OCI-LY1 (cell line): ENCODE measurements at regions not wholly inside any gene's neighbourhood (a gene's known extent, or its start where the extent isn't known, plus 50 kb on each side); places are given as distances from the start of the nearest gene placed in this dataset.

Experiments used
- H2AFZ ChIP-seq: fragments of 200-600 bp; sonication (generic), shearing (Covaris generic); 2 replicates; pipeline ENCODE4 v1.6.0; 2014; ENCODE audit warnings: antibody characterized with exemption, mild to moderate bottlenecking, low read length
- H3F3A ChIP-seq: fragments of 200-600 bp; sonication (generic), shearing (Covaris generic); 2 replicates; pipeline ENCODE4 v1.6.0; 2014; ENCODE audit warnings: mild to moderate bottlenecking, antibody characterized with exemption, low read length, moderate library complexity; ENCODE audit not compliant: insufficient read depth
- H3K27ac ChIP-seq: fragments of 200-600 bp; sonication (generic); 2 replicates; pipeline ENCODE4 v1.5.1; 2014; ENCODE audit warnings: low read length, mixed run types, mild to moderate bottlenecking, low read depth; ENCODE audit not compliant: poor library complexity, severe bottlenecking
- H3K27me3 ChIP-seq: fragments of 200-600 bp; sonication (generic); 2 replicates; pipeline ENCODE4 v1.6.0; 2014; ENCODE audit warnings: antibody characterized with exemption, mild to moderate bottlenecking, low read length, moderate library complexity; ENCODE audit not compliant: insufficient read depth
- H3K36me3 ChIP-seq: fragments of 200-600 bp; sonication (generic); 2 replicates; pipeline ENCODE4 v1.6.1; 2014; ENCODE audit warnings: mild to moderate bottlenecking, antibody characterized with exemption, low read length, moderate library complexity, mixed read lengths; ENCODE audit not compliant: insufficient read depth
- H3K4me1 ChIP-seq: fragments of 200-600 bp; sonication (generic); 2 replicates; pipeline ENCODE4 v1.5.1; 2014; ENCODE audit warnings: mild to moderate bottlenecking, low read length, moderate library complexity; ENCODE audit not compliant: insufficient read depth, severe bottlenecking
- H3K4me2 ChIP-seq: fragments of 200-600 bp; sonication (generic), shearing (Covaris generic); 2 replicates; pipeline ENCODE4 v1.6.1; 2014; ENCODE audit warnings: low read length
- H3K4me3 ChIP-seq: fragments of 200-600 bp; sonication (generic); 2 replicates; pipeline ENCODE4 v1.5.1; 2014; ENCODE audit warnings: low read length, low read depth, mild to moderate bottlenecking, mixed read lengths; ENCODE audit not compliant: poor library complexity, severe bottlenecking
- H3K79me2 ChIP-seq: fragments of 200-600 bp; shearing (Covaris generic); 2 replicates; pipeline ENCODE4 v1.6.1; 2016; ENCODE audit warnings: mixed run types, low read length, mixed read lengths; ENCODE audit not compliant: insufficient read depth
- H3K9ac ChIP-seq: fragments of 200-600 bp; sonication (generic), shearing (Covaris generic); 2 replicates; pipeline ENCODE4 v1.6.1; 2014; ENCODE audit warnings: mild to moderate bottlenecking, low read length, mixed read lengths
- H3K9me2 ChIP-seq: fragments of 200-600 bp; sonication (generic), shearing (Covaris generic); 2 replicates; pipeline ENCODE4 v1.6.1; 2014; ENCODE audit warnings: low read depth, mild to moderate bottlenecking, low read length, mixed read lengths
- H3K9me3 ChIP-seq: fragments of 200-600 bp; shearing (Covaris generic); 2 replicates; pipeline ENCODE4 v1.6.1; 2014; ENCODE audit warnings: low read length, mixed read lengths
- H4K20me1 ChIP-seq: fragments of 200-600 bp; sonication (generic), shearing (Covaris generic); 2 replicates; pipeline ENCODE4 v1.6.0; 2016; ENCODE audit warnings: mild to moderate bottlenecking, low read length; ENCODE audit not compliant: insufficient read depth
- EZH2 ChIP-seq: fragments of 200-600 bp; sonication (generic), shearing (Covaris generic); IDR thresholded peaks from 2 replicates; pipeline ENCODE4 v1.8.0; 2017; ENCODE audit warnings: borderline replicate concordance, mixed run types, mild to moderate bottlenecking, antibody characterized with exemption, low read length, moderate library complexity, mixed read lengths
- TF ChIP-seq, protein P1 (sequence below): fragments of 200-600 bp; sonication (generic), shearing (Covaris generic); IDR thresholded peaks from 2 replicates; pipeline ENCODE4 v1.5.1; 2017; ENCODE audit warnings: mild to moderate bottlenecking, antibody characterized with exemption, low read length, moderate library complexity, mixed read lengths

DNA sequence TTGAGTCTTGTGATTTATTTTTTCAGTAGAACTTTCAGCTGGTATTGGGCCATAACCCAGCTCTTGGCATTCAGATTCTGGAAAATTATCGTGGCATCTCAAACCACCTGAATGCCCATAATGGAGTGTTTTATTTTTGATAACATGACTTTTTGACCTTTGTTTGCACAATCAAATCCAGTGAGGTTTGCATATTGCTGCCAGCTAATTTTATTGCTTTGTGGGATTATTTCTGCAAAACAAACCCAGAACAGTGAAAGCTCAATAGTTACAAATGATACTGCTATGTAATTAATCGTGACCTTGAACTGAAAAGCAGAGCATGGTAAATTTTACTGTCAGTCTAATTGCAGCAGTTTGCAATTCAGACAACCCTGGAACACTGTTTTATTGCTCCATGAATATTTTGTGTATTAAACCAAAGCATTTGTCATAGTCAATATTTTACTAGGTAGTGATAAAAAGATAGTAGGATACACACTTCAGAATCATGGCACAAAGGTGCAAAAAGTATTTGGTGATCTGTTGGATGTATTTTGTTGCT is 255.2 kb upstream of the NAV3 start:
- H3K4me3 ChIP-seq: no peak overlapping the region
- no peak overlapping the region for H3K9ac ChIP-seq
- no peaks in the 10 kb centered on the region for H3F3A ChIP-seq
- no peaks in the 10 kb centered on the region for H3K27me3 ChIP-seq
- no peaks in the 10 kb centered on the region for H4K20me1 ChIP-seq
- no peak overlapping the region for H3K27ac ChIP-seq
- H3K79me2 ChIP-seq: no peaks in the 10 kb centered on the region
- H3K4me1 ChIP-seq: no peaks in the 10 kb centered on the region
- H3K9me2 ChIP-seq: no peaks in the 10 kb centered on the region
- H3K4me2 ChIP-seq: no peak overlapping the region
- H3K9me3 ChIP-seq: no peaks in the 10 kb centered on the region
- no peak overlapping the region for H2AFZ ChIP-seq
- no peaks in the 10 kb centered on the region for H3K36me3 ChIP-seq
- no peak for TF ChIP-seq EZH2
- TF ChIP-seq, protein P1, sequence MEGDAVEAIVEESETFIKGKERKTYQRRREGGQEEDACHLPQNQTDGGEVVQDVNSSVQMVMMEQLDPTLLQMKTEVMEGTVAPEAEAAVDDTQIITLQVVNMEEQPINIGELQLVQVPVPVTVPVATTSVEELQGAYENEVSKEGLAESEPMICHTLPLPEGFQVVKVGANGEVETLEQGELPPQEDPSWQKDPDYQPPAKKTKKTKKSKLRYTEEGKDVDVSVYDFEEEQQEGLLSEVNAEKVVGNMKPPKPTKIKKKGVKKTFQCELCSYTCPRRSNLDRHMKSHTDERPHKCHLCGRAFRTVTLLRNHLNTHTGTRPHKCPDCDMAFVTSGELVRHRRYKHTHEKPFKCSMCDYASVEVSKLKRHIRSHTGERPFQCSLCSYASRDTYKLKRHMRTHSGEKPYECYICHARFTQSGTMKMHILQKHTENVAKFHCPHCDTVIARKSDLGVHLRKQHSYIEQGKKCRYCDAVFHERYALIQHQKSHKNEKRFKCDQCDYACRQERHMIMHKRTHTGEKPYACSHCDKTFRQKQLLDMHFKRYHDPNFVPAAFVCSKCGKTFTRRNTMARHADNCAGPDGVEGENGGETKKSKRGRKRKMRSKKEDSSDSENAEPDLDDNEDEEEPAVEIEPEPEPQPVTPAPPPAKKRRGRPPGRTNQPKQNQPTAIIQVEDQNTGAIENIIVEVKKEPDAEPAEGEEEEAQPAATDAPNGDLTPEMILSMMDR: no peak

GRCh38 chr12:77572371-77572770 is 258.3 kb upstream of the NAV3 start:
- Histone ChIP-seq H3K9me3 (no peaks in the 10 kb centered on the region), H3K36me3 (no peaks in the 10 kb centered on the region), H3K27ac (no peak overlapping the region), H3K4me1 (no peaks in the 10 kb centered on the region), H3K4me2 (no peak overlapping the region), H4K20me1 (no peaks in the 10 kb centered on the region), H2AFZ (no peak overlapping the region), H3F3A (no peaks in the 10 kb centered on the region), H3K27me3 (no peaks in the 10 kb centered on the region), H3K9ac (no peak overlapping the region), H3K4me3 (no peak overlapping the region), H3K79me2 (no peaks in the 10 kb centered on the region), H3K9me2 (no peaks in the 10 kb centered on the region)
- no peak for TF ChIP-seq EZH2
- TF ChIP-seq, protein P1: no peak

- no peaks in the 10 kb centered on the region for H3K9me2 ChIP-seq
- no peaks in the 10 kb centered on the region for H3F3A ChIP-seq
- H3K36me3 ChIP-seq: no peaks in the 10 kb centered on the region
- H3K9ac ChIP-seq: no peak overlapping the region
- H4K20me1 ChIP-seq: no peaks in the 10 kb centered on the region
- H3K4me3 ChIP-seq: no peak overlapping the region
- no peak overlapping the region for H3K4me2 ChIP-seq
- H3K79me2 ChIP-seq: no peaks in the 10 kb centered on the region
- no peak overlapping the region for H2AFZ ChIP-seq
- no peak for TF ChIP-seq EZH2
- TF ChIP-seq, protein P1: no peak
- no peaks in the 10 kb centered on the region for H3K27me3 ChIP-seq
- H3K4me1 ChIP-seq: no peaks in the 10 kb centered on the region
- H3K27ac ChIP-seq: no peak overlapping the region
- no peaks in the 10 kb centered on the region for H3K9me3 ChIP-seq
Observed at GRCh38 chr12:77571768-77572167, 258.9 kb upstream of the NAV3 start.
